Vagina (tissue), 2 donors: ENCODE measurements at regions not wholly inside any gene's neighbourhood (a gene's known extent, or its start where the extent isn't known, plus 50 kb on each side); places are given as distances from the start of the nearest gene placed in this dataset.

Experiments
- POLR2A ChIP-seq, 2 donors: fragments of 450-650 bp; IDR thresholded peaks; one replicate each; pipeline ENCODE4 v1.6.1; 2017; ENCODE audit warnings: antibody characterized with exemption in 2 of 2, mild to moderate bottlenecking in 2 of 2, moderate library complexity in 2 of 2
- POLR2AphosphoS5 ChIP-seq, 2 donors: sonication (generic); formaldehyde crosslinking; IDR thresholded peaks; one replicate each; pipeline ENCODE4 v1.9.0; 2017; ENCODE audit warnings: antibody characterized with exemption in 2 of 2, mild to moderate bottlenecking in 2 of 2, low read depth in 1 of 2; ENCODE audit not compliant: insufficient read depth in 1 of 2
- TF ChIP-seq, protein P1 (sequence below), 3 experiments: fragments of 450-650 bp in 2 of 3; fragments of 200-600 bp in 1 of 3; sonication (generic) in 1 of 3; IDR thresholded peaks; one replicate each; pipeline ENCODE4 v1.5.1; 2017 to 2019; ENCODE audit warnings: antibody characterized with exemption in 3 of 3, mild to moderate bottlenecking in 2 of 3, moderate library complexity in 2 of 3

GRCh38 chr1:184832517-184832916 is 77.9 kb upstream of the EDEM3 start:
- TF ChIP-seq POLR2A (IDR thresholded peaks at IDR 0.05) (no peak), POLR2AphosphoS5 (IDR thresholded peaks at IDR 0.05; ENCODE audit: insufficient read depth in 1 of 2, low read depth in 1 of 2) (no peak)
- TF ChIP-seq, protein P1, sequence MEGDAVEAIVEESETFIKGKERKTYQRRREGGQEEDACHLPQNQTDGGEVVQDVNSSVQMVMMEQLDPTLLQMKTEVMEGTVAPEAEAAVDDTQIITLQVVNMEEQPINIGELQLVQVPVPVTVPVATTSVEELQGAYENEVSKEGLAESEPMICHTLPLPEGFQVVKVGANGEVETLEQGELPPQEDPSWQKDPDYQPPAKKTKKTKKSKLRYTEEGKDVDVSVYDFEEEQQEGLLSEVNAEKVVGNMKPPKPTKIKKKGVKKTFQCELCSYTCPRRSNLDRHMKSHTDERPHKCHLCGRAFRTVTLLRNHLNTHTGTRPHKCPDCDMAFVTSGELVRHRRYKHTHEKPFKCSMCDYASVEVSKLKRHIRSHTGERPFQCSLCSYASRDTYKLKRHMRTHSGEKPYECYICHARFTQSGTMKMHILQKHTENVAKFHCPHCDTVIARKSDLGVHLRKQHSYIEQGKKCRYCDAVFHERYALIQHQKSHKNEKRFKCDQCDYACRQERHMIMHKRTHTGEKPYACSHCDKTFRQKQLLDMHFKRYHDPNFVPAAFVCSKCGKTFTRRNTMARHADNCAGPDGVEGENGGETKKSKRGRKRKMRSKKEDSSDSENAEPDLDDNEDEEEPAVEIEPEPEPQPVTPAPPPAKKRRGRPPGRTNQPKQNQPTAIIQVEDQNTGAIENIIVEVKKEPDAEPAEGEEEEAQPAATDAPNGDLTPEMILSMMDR (IDR thresholded peaks at IDR 0.05), result no peak
